SK-N-MC (cell line): ENCODE measurements at regions not wholly inside any gene's neighbourhood (a gene's known extent, or its start where the extent isn't known, plus 50 kb on each side); places are given as distances from the start of the nearest gene placed in this dataset.

Source experiments
- EZH2 ChIP-seq: fragments of 200-600 bp; sonication (generic); IDR thresholded peaks from one replicate; pipeline ENCODE4 v1.6.1; 2017; ENCODE audit warnings: antibody characterized with exemption
- FOXP2 ChIP-seq: optimal IDR thresholded peaks from 2 replicates; pipeline ENCODE3; 2011; ENCODE audit warnings: mild to moderate bottlenecking, moderate library complexity; ENCODE audit not compliant: insufficient read depth; ENCODE audit errors: extremely low read length, control extremely low read depth
- POLR2AphosphoS5 ChIP-seq: IDR thresholded peaks from 2 replicates; pipeline ENCODE4 v1.6.1; 2012; ENCODE audit warnings: mild to moderate bottlenecking, low read depth, low read length, borderline replicate concordance

DNA sequence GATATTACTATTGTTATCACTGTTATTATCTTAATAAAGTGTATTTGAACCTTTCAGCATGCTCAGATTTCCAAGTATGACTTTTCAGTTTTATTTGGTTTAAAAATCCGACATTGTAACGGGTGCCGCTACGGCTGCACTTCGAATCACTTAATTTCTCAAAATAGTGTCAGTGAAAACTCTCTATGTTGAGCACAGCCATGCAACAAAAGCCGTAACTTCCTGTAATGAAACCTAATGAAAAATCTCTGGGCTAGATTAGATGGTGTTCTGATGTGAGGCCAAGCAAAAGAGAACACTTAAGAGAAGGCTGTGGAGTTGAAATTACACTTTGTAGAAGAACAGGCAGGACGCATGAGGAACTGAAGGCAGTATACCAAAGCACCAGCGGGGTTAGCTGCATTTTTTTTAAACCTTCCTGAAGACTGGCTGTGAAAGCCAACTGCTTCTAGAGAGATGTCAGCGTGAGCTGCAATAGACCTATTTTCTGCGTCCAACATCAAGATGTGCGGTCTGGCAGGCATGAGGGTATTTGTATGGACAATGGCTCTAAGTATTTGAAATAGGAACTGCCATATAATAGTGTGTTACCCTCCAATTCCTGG lies 1545.0 kb upstream of the GOT2 start:
- no peak for TF ChIP-seq EZH2
- TF ChIP-seq POLR2AphosphoS5 = no peak
- TF ChIP-seq FOXP2 = no peak
